Mucosa of descending colon (tissue), 3 donors: ENCODE measurements at regions not wholly inside any gene's neighbourhood (a gene's known extent, or its start where the extent isn't known, plus 50 kb on each side); places are given as distances from the start of the nearest gene placed in this dataset.

Source experiments
- ATAC-seq: fragments of 200-7000 bp; cut with Tn5 transposase; one replicate; pipeline ENCODE4 v1.9.1; 2020; ENCODE audit warnings: mild to moderate bottlenecking, moderate library complexity
- DNase-seq, 3 donors: peaks; one replicate each; pipeline ENCODE4 v3.0.0-alpha.2; 2020
- H3K36me3 ChIP-seq: fragments of 200-600 bp; one replicate; pipeline ENCODE4 v1.8.0; 2021; ENCODE audit warnings: low read depth, mild to moderate bottlenecking
- H3K4me1 ChIP-seq: fragments of 200-600 bp; one replicate; pipeline ENCODE4 v1.8.0; 2021; ENCODE audit warnings: low read depth, mild to moderate bottlenecking
- H3K4me3 ChIP-seq: fragments of 200-600 bp; one replicate; pipeline ENCODE4 v1.8.0; 2021; ENCODE audit warnings: mild to moderate bottlenecking
- H3K9me3 ChIP-seq: fragments of 200-600 bp; one replicate; pipeline ENCODE4 v1.8.0; 2021; ENCODE audit warnings: mild to moderate bottlenecking
- intact Hi-C, 2 donors: fragments of 100-400 bp; cut with DNase I in 1 of 2; cut with micrococcal nuclease in 1 of 2; formaldehyde crosslinking; loops; one replicate each; pipeline versions ENCODE4 v1.11.0 to v1.11.1; 2022; cut with DNase I, micrococcal nuclease
- TF ChIP-seq, protein P1 (sequence below): fragments of 200-600 bp; IDR thresholded peaks from one replicate; pipeline ENCODE4 v1.8.0; 2022; ENCODE audit warnings: antibody characterized with exemption, mild to moderate bottlenecking
- donor health status: DM: no; HTN: no; CAD: no; lungs with moderate emphysema.
- donor health status: DM: no; HTN: no; CAD: no.
- donor health status: DM: no; HTN: yes; CAD: no.

DNA sequence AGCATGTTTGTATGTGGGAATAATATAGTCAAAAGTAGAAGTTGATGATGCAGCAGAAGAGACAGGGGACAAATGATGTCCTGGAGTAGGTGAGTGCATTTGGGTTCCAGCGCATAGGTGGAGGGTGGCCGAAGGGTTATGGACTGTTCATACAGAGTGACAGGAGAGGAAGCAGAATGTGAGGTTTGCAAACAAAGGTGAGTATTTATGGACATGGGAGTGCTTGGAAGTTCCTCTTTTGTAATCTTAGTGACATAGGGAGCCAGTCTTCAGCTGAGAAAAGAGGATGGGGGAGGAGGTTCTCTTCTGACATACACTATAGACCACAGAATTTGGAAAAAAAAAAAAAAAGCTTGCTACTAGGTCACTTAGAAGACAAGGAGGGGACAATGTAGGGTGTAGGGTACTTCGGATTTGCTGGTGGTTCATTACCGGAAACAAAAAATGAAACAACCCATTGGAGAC lies 331.6 kb downstream of the DLEU7 start:
- no peaks in the 10 kb centered on the region for H3K36me3 ChIP-seq
- TF ChIP-seq, protein P1, sequence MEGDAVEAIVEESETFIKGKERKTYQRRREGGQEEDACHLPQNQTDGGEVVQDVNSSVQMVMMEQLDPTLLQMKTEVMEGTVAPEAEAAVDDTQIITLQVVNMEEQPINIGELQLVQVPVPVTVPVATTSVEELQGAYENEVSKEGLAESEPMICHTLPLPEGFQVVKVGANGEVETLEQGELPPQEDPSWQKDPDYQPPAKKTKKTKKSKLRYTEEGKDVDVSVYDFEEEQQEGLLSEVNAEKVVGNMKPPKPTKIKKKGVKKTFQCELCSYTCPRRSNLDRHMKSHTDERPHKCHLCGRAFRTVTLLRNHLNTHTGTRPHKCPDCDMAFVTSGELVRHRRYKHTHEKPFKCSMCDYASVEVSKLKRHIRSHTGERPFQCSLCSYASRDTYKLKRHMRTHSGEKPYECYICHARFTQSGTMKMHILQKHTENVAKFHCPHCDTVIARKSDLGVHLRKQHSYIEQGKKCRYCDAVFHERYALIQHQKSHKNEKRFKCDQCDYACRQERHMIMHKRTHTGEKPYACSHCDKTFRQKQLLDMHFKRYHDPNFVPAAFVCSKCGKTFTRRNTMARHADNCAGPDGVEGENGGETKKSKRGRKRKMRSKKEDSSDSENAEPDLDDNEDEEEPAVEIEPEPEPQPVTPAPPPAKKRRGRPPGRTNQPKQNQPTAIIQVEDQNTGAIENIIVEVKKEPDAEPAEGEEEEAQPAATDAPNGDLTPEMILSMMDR = no peak
- H3K9me3 ChIP-seq = no peaks in the 10 kb centered on the region
- ATAC-seq (peak; percentile 81), DNase-seq (no peak)
- intact Hi-C loops = no loop called here
- no peak overlapping the region for H3K4me3 ChIP-seq
- peaks cover 22% of the 10 kb centered on the region for H3K4me1 ChIP-seq

DNA sequence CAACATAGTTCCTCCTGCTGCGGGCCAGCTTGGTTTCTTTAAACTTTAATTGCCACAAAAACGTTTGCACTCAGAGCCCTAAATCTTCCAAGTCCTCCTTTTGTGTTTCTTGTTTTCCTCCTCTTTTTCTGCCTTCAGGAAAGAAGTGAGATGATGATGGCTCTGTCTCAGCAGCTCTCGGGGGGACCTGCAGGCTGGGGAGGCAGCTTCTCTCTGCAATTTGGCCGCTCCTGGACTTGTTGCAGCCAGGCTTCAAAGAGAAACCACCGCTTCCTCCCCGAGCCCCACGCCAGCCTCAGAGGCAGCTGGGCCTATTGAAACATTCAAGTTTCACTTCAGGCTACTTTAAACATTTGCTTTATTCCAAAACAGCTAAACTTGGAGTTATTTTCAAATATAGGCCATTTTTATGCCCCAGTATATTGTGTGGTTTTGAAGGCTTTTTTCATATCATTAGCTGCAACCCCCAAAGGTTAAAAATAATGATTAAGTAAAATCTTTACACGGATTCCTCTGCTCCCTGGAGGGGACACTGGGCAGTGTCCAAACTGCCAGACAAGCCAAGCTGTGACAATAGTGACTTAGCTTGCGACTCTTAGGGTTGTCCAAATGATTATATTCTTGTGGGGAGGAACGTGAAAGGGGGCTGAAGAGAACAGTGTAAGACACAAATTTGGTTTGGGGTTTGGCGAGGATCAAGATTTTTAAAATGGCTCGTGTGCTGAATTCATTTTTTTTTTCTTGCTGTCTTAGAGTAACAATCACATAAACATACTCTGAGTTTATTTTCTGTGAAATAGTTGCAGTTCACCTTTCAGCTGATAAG lies 330.8 kb downstream of the DLEU7 start:
- TF ChIP-seq, protein P1 = no peak
- H3K4me1 ChIP-seq = peaks cover 22% of the 10 kb centered on the region
- H3K4me3 ChIP-seq = no peak overlapping the region
- DNase-seq (peak; percentile 75 to 85 (median 76)), ATAC-seq (peak; percentile 83)
- H3K36me3 ChIP-seq = no peaks in the 10 kb centered on the region
- H3K9me3 ChIP-seq = no peaks in the 10 kb centered on the region
- intact Hi-C loops = no loop called here

DNA sequence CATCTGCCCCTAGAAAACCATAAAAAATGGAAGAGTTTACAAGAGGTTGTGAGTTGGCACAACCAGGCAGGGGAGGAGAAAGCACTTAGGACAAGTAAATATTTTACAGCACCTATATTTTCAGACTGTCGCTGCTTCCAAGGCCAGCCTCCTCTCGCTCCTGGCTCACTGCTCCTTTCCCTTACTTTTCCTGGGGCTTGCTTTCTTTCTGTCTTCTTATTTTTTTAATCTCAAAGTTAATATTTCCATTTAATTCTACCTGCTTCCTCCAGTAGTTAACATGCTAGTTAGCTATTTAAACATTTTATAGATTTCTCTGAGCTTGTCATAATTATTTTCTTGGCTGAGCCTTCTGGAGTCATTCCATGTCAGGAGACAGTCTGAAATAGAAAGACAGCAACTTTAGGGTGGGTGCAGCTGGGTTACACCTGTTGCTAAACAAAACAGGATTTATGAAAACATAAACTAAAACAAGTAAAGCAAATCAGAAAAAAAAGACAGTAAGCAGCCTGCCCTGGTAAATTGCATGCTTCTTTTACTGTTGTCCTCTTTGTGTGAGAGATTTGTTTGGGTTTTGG lies 330.1 kb downstream of the DLEU7 start:
- intact Hi-C loops = no loop called here
- ATAC-seq (peak; percentile 87), DNase-seq (peak in 2 of 3 donors; percentile 46 to 74)
- TF ChIP-seq, protein P1 = no peak
- no peaks in the 10 kb centered on the region for H3K36me3 ChIP-seq
- no peaks in the 10 kb centered on the region for H3K9me3 ChIP-seq
- H3K4me3 ChIP-seq = no peak overlapping the region
- H3K4me1 ChIP-seq = peaks cover 22% of the 10 kb centered on the region

- no peak for DNase-seq
- ATAC-seq = no peak
- TF ChIP-seq, protein P1 = no peak
- Histone ChIP-seq H3K36me3 (no peaks in the 10 kb centered on the region), H3K4me1 (peaks cover 22% of the 10 kb centered on the region), H3K9me3 (no peaks in the 10 kb centered on the region), H3K4me3 (no peak overlapping the region)
- intact Hi-C loops = no loop called here
Measured at GRCh38 chr13:50514249-50514648, 329.2 kb downstream of the DLEU7 start.

DNA sequence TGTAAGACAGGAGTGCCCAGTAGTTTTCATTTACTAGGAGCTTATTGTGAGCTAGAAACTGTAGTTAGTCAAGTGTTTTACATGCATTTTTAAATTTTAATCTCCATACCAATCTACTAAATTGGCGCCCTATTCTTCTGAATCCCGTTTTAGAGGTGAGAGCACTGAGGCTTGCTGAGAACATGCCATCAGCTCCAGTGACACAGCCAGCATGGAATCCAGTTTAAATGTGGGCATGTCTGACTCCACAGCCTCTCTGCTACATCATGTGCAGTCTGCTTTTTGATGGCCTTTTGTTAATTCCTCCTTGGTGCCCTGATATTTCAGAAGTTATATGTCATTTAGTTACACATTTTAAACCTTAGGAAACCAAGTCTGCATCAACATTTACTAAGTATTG lies 325.4 kb downstream of the DLEU7 start:
- ATAC-seq = no peak
- intact Hi-C loops = no loop called here

More for the DNA sequence above, 325.4 kb downstream of the DLEU7 start:
- no peaks in the 10 kb centered on the region for H3K36me3 ChIP-seq
- H3K4me3 ChIP-seq = no peak overlapping the region
- peaks cover 23% of the 10 kb centered on the region for H3K4me1 ChIP-seq
- TF ChIP-seq, protein P1 = no peak
- no peak for DNase-seq
- no peaks in the 10 kb centered on the region for H3K9me3 ChIP-seq
